ENCODE measurements at regions not wholly inside any gene's neighbourhood (a gene's known extent, or its start where the extent isn't known, plus 50 kb on each side); places are given as distances from the start of the nearest gene placed in this dataset.

- no peak for TF ChIP-seq ETS1 (IDR thresholded peaks at IDR 0.05)
Measured at GRCh38 chr6:167758309-167759023, 68.2 kb upstream of the AFDN start (continued).

- Mint-ChIP-seq H3K9me3 (no peaks in the 10 kb centered on the region), H3K36me3 (ENCODE audit: low read depth) (no peaks in the 10 kb centered on the region), H3K27me3 (ENCODE audit: insufficient read depth, low read depth, poor library complexity) (peaks cover 11% of the 10 kb centered on the region), H3K4me1 (peaks cover 2% of the 10 kb centered on the region; the same call in 1 of the 3 replicates), H3K4me3 (no peak overlapping the region), H3K27ac (no peak overlapping the region)
- H3K79me2 ChIP-seq (replicated peaks; ENCODE audit: insufficient read depth) = no peaks in the 10 kb centered on the region
- no peak overlapping the region for H3K27ac ChIP-seq (ENCODE audit: low read depth)
- H4K20me1 ChIP-seq (replicated peaks; ENCODE audit: insufficient read depth) = no peaks in the 10 kb centered on the region
- H3K4me3 ChIP-seq = no peak overlapping the region
- H3K9me2 ChIP-seq (ENCODE audit: insufficient read depth) = no peaks in the 10 kb centered on the region
- H3K27me3 ChIP-seq (ENCODE audit: insufficient read depth) = no peaks in the 10 kb centered on the region
- no peaks in the 10 kb centered on the region for H3F3A ChIP-seq (replicated peaks; ENCODE audit: low read depth)
- no peak for TF ChIP-seq REST (IDR thresholded peaks at IDR 0.05; ENCODE audit: unreplicated experiment)
- no peak for TF ChIP-seq JUNB (IDR thresholded peaks at IDR 0.05; ENCODE audit: unreplicated experiment)
- no peak for TF ChIP-seq ZNF114 (CRISPR knock-in tag; IDR thresholded peaks at IDR 0.05)
- no peak overlapping the region for H3K4me2 ChIP-seq
- H3K36me3 ChIP-seq (ENCODE audit: insufficient read depth) = no peaks in the 10 kb centered on the region
- ATAC-seq (no peak), DNase-seq (ENCODE audit: low spot score) (no peak)
- H2AFZ ChIP-seq = no peak overlapping the region
- no peaks in the 10 kb centered on the region for H3K4me1 ChIP-seq (ENCODE audit: insufficient read depth)
Measured at GRCh38 chr6:167759206-167759605, 67.5 kb upstream of the AFDN start.

GRCh38 chr6:167759912-167760311 lies 66.8 kb upstream of the AFDN start:
- ATAC-seq = no peak
- Histone ChIP-seq H3K4me1 (ENCODE audit: insufficient read depth) (no peaks in the 10 kb centered on the region), H4K20me1 (replicated peaks; ENCODE audit: insufficient read depth) (no peaks in the 10 kb centered on the region)
- TF ChIP-seq JUNB (IDR thresholded peaks at IDR 0.05; ENCODE audit: unreplicated experiment) (no peak), POLR2AphosphoS5 (IDR thresholded peaks at IDR 0.05; ENCODE audit: low read depth) (no peak), ETS1 (IDR thresholded peaks at IDR 0.05) (no peak), EZH2phosphoT487 (IDR thresholded peaks at IDR 0.05; ENCODE audit: unreplicated experiment) (no peak), ZNF114 (CRISPR knock-in tag; IDR thresholded peaks at IDR 0.05) (no peak), ZNF331 (CRISPR knock-in tag; IDR thresholded peaks at IDR 0.05; ENCODE audit: low read depth) (no peak), CREB1 (CRISPR knock-in tag; IDR thresholded peaks at IDR 0.05; ENCODE audit: low read depth) (no peak), STAT1 (IDR thresholded peaks at IDR 0.05; ENCODE audit: unreplicated experiment) (no peak), NANOG (IDR thresholded peaks at IDR 0.05; ENCODE audit: borderline replicate concordance) (no peak), EZH2 (IDR thresholded peaks at IDR 0.05; ENCODE audit: low read depth, unreplicated experiment) (no peak)

More at GRCh38 chr6:167759912-167760311, 66.8 kb upstream of the AFDN start:
- peaks cover 2% of the 10 kb centered on the region; the same call in 1 of the 3 replicates for H3K4me1 Mint-ChIP-seq
- Histone ChIP-seq H3K4me2 (no peak overlapping the region), H3K79me2 (replicated peaks; ENCODE audit: insufficient read depth) (no peaks in the 10 kb centered on the region), H2AFZ (no peak overlapping the region), H3K27ac (ENCODE audit: low read depth) (no peak overlapping the region), H3K9me2 (ENCODE audit: insufficient read depth) (no peaks in the 10 kb centered on the region), H3F3A (replicated peaks; ENCODE audit: low read depth) (no peaks in the 10 kb centered on the region), H3K27me3 (ENCODE audit: insufficient read depth) (no peaks in the 10 kb centered on the region), H3K4me3 (no peak overlapping the region), H3K36me3 (ENCODE audit: insufficient read depth) (no peaks in the 10 kb centered on the region)
- no peak overlapping the region for H3K27ac Mint-ChIP-seq
- H3K27me3 Mint-ChIP-seq (ENCODE audit: insufficient read depth, low read depth, poor library complexity) = peaks cover 9% of the 10 kb centered on the region
- DNase-seq (ENCODE audit: low spot score) = no peak
- no peaks in the 10 kb centered on the region for H3K9me3 Mint-ChIP-seq
- no peaks in the 10 kb centered on the region for H3K36me3 Mint-ChIP-seq (ENCODE audit: low read depth)
- no peak overlapping the region for H3K4me3 Mint-ChIP-seq
